Smooth muscle cell (in vitro differentiated cells): ENCODE measurements at regions not wholly inside any gene's neighbourhood (a gene's known extent, or its start where the extent isn't known, plus 50 kb on each side); places are given as distances from the start of the nearest gene placed in this dataset.

Experiments used
- DNase-seq: peaks from one replicate; lab custom pipeline; 2025; ENCODE audit not compliant: unreplicated experiment; lab: John Stamatoyannopoulos, UW
- H2AFZ ChIP-seq: fragments of 200-600 bp; sonication (generic); 2 replicates; pipeline ENCODE4 v1.6.0; 2016; ENCODE audit warnings: antibody characterized with exemption, low read depth, mild to moderate bottlenecking
- H3F3A ChIP-seq: fragments of 200-600 bp; sonication (generic); 2 replicates; pipeline ENCODE4 v1.6.0; 2017; ENCODE audit warnings: antibody characterized with exemption, low read depth
- H3K27ac ChIP-seq: fragments of 200-600 bp; sonication (generic); 2 replicates; pipeline ENCODE4 v1.5.1; 2016; ENCODE audit warnings: low read depth, mild to moderate bottlenecking
- H3K27me3 ChIP-seq: fragments of 200-600 bp; sonication (generic); 2 replicates; pipeline ENCODE4 v1.6.1; 2016; ENCODE audit warnings: low read depth, mild to moderate bottlenecking
- H3K36me3 ChIP-seq: fragments of 200-600 bp; sonication (generic); 2 replicates; pipeline ENCODE4 v1.5.1; 2016; ENCODE audit warnings: low read depth
- H3K4me1 ChIP-seq: fragments of 200-600 bp; sonication (generic); 2 replicates; pipeline ENCODE4 v1.5.1; 2016; ENCODE audit warnings: low read depth
- H3K4me2 ChIP-seq: fragments of 200-600 bp; sonication (generic); 2 replicates; pipeline ENCODE4 v1.6.0; 2016; ENCODE audit warnings: mild to moderate bottlenecking
- H3K4me3 ChIP-seq: fragments of 200-600 bp; sonication (generic); 2 replicates; pipeline ENCODE4 v1.5.1; 2016; ENCODE audit warnings: mild to moderate bottlenecking
- H3K79me2 ChIP-seq: fragments of 200-600 bp; sonication (generic); 2 replicates; pipeline ENCODE4 v1.6.0; 2016; ENCODE audit warnings: low read depth, mild to moderate bottlenecking
- H3K9ac ChIP-seq: fragments of 200-600 bp; sonication (generic); 2 replicates; pipeline ENCODE4 v1.6.0; 2016; ENCODE audit warnings: low read depth
- H3K9me3 ChIP-seq: fragments of 200-600 bp; sonication (generic); replicated peaks from 2 replicates; pipeline ENCODE4 v1.5.1; 2016; ENCODE audit warnings: low read depth
- H4K20me1 ChIP-seq: fragments of 200-600 bp; sonication (generic); 2 replicates; pipeline ENCODE4 v1.6.0; 2016; ENCODE audit warnings: low read depth
- CTCF ChIP-seq: fragments of 200-600 bp; sonication (generic); IDR thresholded peaks from 2 replicates; pipeline ENCODE4 v1.5.1; 2017; ENCODE audit warnings: borderline replicate concordance, mild to moderate bottlenecking, antibody characterized with exemption; ENCODE audit not compliant: insufficient read depth, poor library complexity, severe bottlenecking
- WGBS: methylation state at CpG from one replicate; pipeline ENCODE4 v1.1.7; 2016; ENCODE audit warnings: low lambda C conversion rate; 5-methylcytosine and 5-hydroxymethylcytosine counted together

GRCh38 chr5:89954916-89955315 is 454.6 kb downstream of the CETN3 start:
- Histone ChIP-seq H4K20me1 (no peaks in the 10 kb centered on the region), H3F3A (no peaks in the 10 kb centered on the region), H3K36me3 (no peaks in the 10 kb centered on the region), H3K9me3 (no peaks in the 10 kb centered on the region), H3K4me3 (no peak overlapping the region), H3K79me2 (no peaks in the 10 kb centered on the region), H2AFZ (no peak overlapping the region), H3K27me3 (no peaks in the 10 kb centered on the region), H3K4me2 (no peak overlapping the region), H3K27ac (no peak overlapping the region), H3K9ac (no peak overlapping the region), H3K4me1 (no peaks in the 10 kb centered on the region)
- no peak for TF ChIP-seq CTCF
- WGBS = 53% methylated on average over 4 of the region's 4 CpGs
- no peak for DNase-seq

GRCh38 chr5:89951876-89952275 is 457.7 kb downstream of the CETN3 start:
- TF ChIP-seq CTCF = no peak
- no peaks in the 10 kb centered on the region for H4K20me1 ChIP-seq
- WGBS = 67% methylated on average over 2 of the region's 2 CpGs
- H2AFZ ChIP-seq = no peak overlapping the region
- no peak overlapping the region for H3K27ac ChIP-seq
- no peak for DNase-seq
- H3K4me3 ChIP-seq = no peak overlapping the region
- H3K36me3 ChIP-seq = no peaks in the 10 kb centered on the region
- H3K27me3 ChIP-seq = no peaks in the 10 kb centered on the region
- H3K9ac ChIP-seq = no peak overlapping the region
- H3K79me2 ChIP-seq = no peaks in the 10 kb centered on the region
- no peaks in the 10 kb centered on the region for H3K9me3 ChIP-seq
- no peak overlapping the region for H3K4me2 ChIP-seq
- no peaks in the 10 kb centered on the region for H3F3A ChIP-seq
- H3K4me1 ChIP-seq = no peaks in the 10 kb centered on the region

- H2AFZ ChIP-seq = no peak overlapping the region
- no peak overlapping the region for H3K9ac ChIP-seq
- H3K36me3 ChIP-seq = no peaks in the 10 kb centered on the region
- WGBS = 92% methylated on average over 1 of the region's 1 CpG
- H3K27me3 ChIP-seq = no peaks in the 10 kb centered on the region
- no peaks in the 10 kb centered on the region for H4K20me1 ChIP-seq
- no peaks in the 10 kb centered on the region for H3K9me3 ChIP-seq
- H3K4me3 ChIP-seq = no peak overlapping the region
- TF ChIP-seq CTCF = no peak
- no peaks in the 10 kb centered on the region for H3F3A ChIP-seq
- no peaks in the 10 kb centered on the region for H3K4me1 ChIP-seq
- no peak for DNase-seq
- H3K27ac ChIP-seq = no peak overlapping the region
- no peak overlapping the region for H3K4me2 ChIP-seq
- H3K79me2 ChIP-seq = no peaks in the 10 kb centered on the region
Observed at GRCh38 chr5:89950234-89950633, 459.3 kb downstream of the CETN3 start.

- Histone ChIP-seq H3K27ac (no peak overlapping the region), H3K27me3 (no peaks in the 10 kb centered on the region), H3K9ac (no peak overlapping the region), H4K20me1 (no peaks in the 10 kb centered on the region), H2AFZ (no peak overlapping the region), H3K4me3 (no peak overlapping the region), H3F3A (no peaks in the 10 kb centered on the region), H3K9me3 (no peaks in the 10 kb centered on the region), H3K79me2 (no peaks in the 10 kb centered on the region), H3K4me2 (no peak overlapping the region), H3K4me1 (no peaks in the 10 kb centered on the region), H3K36me3 (no peaks in the 10 kb centered on the region)
- WGBS = 97% methylated on average over 1 of the region's 1 CpG
- no peak for TF ChIP-seq CTCF
- no peak for DNase-seq
Observed at GRCh38 chr5:89948977-89949376, 460.6 kb downstream of the CETN3 start.
